DMS 273 (cell line): ENCODE measurements at regions not wholly inside any gene's neighbourhood (a gene's known extent, or its start where the extent isn't known, plus 50 kb on each side); places are given as distances from the start of the nearest gene placed in this dataset.
"Not testable (repeated sequence)": the region's sequence is repeated elsewhere in the genome, so short reads cannot be mapped to it uniquely, and the experiment has no call there.

Experiments
- DNase-seq: peaks from one replicate; lab custom pipeline; 2025; ENCODE audit not compliant: unreplicated experiment; lab: John Stamatoyannopoulos, UW

DNA sequence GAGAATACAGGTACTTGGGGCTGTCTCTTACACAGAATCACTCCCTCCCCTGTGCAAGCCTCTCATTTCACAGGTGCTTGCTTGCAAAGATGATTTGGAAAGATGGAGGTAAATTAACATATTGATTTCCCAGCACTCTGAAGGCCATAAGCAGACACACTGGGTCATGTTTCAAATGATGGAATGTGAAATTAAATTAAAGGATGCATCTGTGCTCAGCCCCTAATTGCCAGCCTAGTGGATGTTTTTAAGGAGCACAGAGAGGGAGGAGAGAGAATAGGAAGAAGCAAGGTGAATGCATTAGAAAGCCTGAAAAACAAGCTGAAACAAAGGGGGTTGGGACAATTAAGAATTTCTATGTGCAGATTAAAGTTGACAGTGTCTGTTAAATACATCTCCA, 96.1 kb upstream of the GRIP1 start:
- no peak for DNase-seq

DNA sequence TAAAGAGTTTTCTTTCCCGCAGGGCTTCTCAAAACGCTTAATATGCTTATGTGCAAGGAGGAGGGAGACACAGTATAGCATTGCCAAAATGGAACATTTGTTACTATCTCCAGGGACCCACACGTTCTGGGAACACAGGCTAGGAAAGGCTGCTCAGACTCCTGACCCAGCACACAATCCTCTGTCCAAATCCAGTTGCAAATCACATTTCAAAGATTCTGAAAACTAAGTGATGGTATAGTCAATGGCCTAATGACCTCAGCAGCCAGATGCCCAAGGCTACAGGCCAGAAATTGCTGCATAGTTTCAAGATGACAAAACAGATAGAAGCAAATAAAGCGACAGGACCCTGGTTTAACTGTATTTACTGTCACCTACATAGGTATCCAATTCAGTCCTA, 97.0 kb upstream of the GRIP1 start:
- peak; percentile 6 for DNase-seq

DNA sequence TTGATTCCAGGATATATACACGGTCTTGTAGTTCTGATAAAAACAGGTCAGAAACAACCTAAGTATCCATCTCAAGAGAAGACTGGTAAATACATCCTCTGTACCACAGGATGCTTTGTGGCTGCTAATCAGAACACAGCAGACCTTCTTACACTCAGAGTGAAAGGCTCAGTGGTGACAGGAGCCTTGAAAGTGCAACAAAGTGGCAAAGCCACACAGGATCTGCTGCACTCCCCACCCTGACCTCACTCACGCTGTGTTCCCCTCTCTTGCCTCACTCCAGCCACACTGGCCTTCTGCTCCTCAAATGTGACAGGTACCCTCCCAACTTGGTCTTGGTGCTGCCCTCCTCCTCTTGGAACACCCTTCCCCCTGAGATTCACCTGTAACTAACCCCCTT, 98.1 kb upstream of the GRIP1 start:
- no peak for DNase-seq

DNA sequence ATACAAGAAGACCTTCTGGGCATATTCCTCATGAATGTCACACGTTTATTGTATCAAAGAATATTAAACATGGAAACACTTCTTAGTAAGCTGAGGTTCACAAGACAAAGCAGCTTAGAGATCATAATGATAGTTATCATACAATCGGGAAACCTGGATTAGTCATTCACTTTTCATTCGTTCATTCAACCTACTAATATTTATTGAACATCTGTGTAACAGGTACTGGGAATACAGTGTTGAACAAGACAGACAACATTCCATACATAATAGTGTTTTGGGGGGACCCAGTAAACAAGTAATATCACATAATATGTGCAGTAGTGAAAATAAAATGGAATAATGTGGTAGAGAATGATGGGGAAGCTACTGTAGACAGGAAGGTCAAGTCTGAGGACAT, 100.6 kb upstream of the GRIP1 start:
- no peak for DNase-seq

DNA sequence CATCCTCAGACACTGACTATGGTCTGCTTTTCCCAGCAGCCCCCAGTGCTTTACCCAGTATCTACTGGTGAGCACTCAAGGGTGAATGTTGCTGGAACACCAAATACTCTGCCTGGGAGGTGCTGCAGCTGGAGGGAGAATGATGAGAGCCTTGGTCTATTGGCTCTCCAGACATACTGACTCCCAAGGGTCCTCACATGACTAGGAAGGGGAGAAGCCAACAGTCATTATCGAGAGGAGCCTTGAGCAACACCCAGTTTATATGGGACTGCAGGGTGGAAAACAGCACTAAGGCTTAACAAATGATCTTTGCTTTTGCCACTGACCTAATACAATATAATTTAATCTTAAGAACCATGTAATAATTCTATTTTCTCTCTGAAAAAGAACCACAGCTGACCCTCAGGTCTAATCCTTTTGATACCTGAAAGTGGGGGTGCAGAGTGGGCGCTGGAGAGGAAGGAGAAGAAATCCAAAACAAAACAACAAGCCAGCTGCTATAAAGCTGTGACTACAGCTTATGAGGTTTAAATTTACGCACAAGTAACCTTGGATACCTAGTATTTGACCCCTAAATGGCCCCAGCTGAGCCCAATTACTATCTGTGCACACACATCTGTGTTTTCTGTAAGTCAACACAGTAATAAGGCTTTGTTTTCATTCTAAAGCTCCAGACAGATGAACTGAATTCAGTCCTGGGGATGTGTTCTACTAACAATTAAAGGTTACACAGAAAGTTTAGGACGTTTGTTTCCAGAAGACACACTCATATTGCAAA, 107.8 kb upstream of the GRIP1 start:
- no peak for DNase-seq

DNA sequence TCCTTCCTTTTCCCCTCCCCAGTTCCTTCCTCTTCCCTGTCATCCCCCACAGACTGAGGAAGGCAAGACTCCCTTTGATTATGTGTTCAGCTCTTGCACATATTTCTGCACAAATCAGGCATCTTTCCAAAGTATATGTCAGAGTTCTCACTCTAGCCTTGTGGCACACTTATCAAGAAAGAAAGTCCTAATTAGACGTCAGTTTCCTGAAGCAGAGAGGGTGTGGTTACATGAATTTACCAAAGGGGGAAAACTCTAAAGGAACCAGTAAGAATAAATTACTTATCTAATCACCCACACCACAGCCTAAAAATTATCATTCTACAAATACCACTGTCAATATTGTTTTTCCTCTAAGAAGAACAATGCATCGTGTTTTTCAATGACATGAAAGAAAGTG, 120.7 kb upstream of the GRIP1 start:
- no peak for DNase-seq

- DNase-seq, result no peak
Observed at GRCh38 chr12:66800046-66800445, 121.2 kb upstream of the GRIP1 start.

DNA sequence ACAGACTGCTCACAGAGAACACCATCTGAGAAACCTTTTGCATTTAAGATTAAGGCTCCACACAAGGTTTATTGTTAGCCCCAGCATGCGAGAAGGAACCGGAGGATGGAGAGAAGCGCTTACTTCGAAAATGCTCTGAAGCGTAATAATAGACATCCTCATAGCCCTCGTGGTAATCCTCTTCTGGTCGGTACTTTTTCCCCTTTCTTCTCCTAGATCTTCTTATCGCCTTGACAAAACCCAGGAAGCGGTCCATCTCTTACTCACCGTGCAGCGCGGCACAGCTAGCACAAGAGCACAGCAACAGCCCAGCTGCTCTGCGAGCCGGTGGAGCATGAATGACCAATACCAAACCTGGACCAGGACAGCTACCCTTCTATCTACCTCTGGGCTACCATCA, 125.1 kb upstream of the GRIP1 start:
- DNase-seq, result no peak

DNA sequence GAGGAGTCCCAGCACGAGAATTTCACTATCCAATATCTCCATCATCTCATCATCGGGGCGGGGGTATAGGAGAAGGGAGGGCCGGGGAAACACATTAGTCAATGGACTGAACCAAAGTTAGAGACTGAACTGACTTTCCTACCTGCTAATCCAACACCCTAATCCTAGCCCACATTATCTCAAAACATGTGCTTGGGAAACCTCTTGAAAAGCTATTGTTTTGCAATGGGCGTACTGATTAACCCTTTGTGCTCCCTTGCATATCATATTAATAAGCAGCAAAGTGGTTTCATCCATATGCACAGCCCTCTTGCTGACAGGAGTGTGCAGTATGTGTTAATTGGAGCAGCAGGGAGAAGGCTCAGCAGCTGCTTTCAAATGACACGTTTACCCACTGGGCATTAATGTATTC, 125.7 kb upstream of the GRIP1 start:
- peak; percentile 63 for DNase-seq

DNA sequence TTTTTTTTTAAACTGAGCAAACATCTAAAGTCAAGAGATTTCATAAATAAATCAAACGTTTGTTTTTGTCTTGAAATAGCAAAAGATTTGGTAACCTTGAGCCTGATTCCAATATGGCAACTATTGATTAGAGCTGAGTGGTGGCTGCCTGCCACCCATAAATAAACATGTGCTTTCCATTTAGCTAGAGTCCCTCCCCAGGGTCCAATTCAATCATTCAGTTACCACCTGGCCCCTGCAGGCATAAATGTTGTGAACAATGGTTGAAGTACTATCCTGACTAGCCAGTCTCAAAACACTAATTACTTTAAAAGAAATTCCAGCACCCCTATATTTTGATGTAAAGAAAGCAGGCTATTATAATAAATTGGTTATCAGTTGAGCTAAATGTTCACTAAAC, 129.7 kb upstream of the GRIP1 start:
- peak; percentile 6 for DNase-seq

DNA sequence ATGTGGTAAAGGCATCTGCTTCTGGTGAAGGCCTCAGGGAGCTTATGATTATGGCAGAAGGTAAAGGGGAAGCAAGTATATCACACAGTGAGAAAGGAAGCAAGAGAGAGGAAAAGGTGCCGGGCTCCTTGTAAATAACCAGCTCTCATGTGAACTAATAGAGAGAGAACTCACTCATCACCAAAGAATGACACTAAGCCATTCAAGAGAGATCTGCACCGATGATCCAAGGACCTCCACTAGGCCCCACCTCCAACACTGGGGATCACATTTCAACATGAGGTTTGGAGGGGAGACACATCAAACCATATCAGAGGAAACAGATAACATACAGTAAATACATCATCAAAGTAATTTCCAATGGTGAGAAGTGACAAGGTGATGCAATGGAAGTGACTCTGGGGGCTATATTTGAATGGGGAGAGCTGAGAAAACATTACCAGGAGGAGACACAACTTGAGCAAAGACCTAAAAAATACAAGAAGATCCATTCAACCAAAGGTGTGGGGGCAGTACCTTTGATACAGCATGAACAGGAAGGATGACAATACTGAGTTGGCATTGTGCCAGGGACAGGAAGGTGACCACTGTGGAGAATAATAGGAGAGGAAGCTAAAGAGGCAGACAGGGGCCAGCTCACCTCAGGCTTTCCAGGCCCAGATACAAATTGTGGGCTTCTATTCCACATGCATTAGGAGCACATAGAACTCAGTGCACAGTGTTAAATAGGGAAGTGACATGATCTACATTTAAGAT, 134.4 kb upstream of the GRIP1 start:
- no peak for DNase-seq

DNA sequence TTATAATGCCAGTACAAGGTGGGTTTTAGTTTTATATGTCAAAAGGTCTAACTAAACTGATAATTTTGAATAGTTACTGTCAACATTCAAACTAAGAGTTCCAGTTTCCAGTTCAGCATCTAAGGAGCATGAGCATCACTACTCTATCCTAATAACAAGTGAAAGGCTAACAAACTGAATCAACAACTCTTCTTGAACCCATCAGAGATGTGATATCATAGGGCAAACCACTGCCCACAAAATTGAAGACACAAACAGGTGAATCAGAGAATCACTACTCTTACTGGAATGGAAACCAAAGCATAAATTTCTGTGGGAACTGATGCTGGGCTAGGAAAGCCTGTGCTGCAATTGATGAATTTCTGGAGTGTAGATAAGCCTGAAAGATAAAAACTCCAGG, 140.7 kb upstream of the GRIP1 start:
- DNase-seq, result no peak

DNA sequence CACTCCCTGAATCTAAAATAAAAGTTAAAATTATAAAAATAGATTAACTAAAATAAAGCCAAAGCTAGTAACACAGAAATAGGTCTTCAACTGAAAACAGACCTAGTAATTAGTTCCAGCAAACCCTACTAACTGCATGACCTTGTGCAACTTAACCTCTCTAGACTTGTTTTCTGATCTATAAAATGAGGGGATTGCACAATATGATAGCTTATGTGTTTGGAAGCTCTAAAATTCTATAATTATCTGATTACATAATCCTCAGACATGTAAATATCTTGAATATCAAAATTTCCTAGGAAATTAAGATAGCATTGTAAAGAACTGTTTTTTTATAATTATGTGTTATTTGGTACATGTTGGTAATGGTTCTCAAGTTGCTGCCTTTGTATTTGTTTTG, 144.1 kb upstream of the GRIP1 start:
- no peak for DNase-seq

DNA sequence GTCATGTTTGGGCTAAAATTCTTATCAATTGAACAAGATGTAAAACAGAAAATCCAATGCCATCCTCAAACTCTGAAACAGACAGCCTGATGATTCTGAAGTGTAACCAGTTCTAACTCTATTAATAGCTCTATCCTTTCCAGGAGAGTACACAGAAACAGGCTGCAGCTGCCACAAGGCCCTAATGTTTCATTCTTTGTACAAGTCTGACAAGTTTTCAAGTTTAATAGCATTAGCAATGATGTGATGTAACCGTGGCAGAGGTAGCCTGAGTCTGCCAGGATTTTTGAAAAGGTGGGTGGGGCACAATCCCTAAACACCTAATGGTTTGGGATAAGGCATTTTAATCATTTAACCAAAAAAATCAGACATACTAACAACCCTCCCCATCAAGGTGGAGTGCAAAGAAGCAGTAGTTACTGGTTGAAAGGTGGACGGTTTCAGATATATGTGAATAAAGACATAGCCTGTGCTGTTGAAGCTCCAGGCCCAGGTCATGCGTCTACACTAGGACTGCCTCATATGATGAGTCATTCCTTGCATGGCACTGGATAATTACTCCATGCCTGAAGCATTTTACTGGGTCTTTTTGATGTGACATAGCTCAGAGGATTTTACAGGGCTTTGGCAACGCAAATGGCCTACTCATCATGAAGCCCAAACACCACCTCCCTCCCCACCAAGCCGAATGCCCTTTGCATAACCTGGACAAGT, 145.1 kb upstream of the GRIP1 start:
- DNase-seq, result peak; percentile 8

DNA sequence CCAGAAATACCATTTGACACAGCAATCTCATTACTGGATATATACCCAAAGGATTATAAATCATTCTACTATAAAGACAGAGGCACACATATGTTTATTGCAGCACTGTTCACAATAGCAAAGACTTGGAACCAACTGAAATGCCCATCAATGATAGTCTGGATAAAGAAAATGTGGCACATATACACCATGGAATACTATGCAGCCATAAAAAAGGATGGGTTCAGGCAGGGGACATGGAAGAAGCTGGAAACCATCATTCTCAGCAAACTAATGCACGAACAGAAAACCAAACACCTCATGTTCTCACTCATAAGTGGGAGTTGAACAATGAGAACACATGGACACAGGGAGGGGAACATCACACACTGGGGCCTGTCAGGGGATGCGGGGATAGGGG, 147.0 kb upstream of the GRIP1 start:
- DNase-seq, result not testable (repeated sequence)

- DNase-seq, result no peak
Observed at GRCh38 chr12:66829660-66830325, 150.9 kb upstream of the GRIP1 start.

DNA sequence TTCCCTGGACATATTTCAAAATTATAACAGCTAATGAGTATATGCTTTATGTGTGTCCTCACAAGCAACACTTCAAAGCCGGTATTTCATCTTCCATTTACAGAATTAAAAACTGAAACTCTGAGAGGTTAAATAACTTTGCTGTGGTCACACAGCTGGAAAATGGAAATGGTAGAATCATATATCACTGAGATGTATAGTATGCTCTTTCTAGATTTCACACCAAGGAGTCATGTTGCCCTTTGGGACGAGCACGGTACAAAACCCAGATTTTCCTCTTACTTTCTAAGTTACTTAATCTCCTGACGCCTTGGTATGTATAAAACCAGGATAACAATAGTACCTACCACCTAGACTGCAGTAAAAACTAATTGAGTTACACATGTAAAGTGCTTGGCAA, 152.6 kb upstream of the GRIP1 start:
- DNase-seq, result no peak

DNA sequence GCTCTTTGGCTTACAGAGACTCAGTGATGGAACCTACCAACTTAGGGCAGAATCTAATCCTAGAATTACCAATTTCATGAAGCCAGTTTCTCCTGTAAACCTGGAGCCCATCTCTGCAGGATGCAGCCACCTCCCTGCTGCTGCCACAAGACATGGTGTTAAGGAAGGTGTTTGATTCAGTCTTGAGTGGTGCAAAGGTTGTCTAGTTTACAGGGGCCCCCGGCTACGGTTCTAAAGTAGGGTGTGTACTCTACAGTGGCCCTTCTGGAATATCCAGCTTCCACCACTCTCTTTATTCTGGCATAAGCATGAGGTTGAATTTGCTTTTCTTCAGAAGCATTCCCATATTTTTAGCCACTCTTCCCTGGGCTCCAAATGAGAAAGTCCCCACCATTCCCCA, 154.1 kb upstream of the GRIP1 start:
- DNase-seq, result no peak

DNA sequence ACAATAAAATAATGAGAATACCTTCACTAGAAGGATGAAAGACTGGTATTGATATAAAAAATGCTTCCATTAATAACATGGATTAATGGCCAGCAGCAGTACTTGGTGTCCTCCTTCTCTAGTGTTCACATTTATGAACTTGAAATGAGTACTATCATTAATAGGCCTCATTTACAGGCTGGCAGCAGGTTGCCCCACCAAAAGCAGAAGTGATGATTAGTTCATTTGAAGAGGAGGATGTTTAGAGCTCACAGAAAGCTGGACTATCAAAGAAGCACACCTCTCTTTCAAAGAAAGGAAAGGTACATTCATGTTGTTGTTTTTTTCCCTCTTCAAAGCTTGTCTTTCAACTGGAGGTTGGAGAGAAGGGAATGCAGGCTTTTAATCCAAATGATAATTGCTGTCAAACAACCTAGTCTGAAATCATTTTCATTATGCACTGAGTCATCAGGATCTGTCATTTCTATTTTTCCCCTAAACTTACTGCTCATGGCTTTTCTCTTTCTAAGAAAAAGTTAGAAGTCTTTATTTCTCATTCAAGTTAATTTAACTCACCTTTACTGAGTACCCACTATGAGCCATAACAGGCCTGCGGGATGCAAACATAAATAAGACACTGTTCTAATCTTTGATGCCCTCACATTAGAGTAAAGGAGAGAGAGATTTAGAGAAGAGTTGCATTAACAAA, 157.9 kb upstream of the GRIP1 start:
- no peak for DNase-seq

GRCh38 chr12:66837311-66837627, 158.4 kb upstream of the GRIP1 start:
- DNase-seq, result no peak

DNA sequence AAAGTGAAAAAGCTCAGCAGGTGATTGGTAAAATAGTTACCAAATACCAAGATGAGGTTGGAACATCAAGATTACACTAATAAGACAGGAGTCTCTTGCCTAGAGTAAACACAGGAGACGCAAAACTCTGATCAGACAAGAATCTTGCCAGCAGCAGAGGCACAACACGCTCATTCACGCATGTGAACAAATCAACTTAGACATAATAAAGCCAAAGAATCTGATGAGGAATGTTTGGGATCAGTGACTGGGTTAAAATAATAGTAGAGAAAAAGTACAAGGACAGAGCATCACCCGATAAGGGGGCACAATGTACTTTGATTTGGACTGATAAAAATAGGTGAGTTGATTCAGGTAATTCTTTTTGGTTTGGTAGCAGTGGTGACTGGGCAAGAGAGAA, 159.5 kb upstream of the GRIP1 start:
- no peak for DNase-seq
